GM23248 (cell line): ENCODE measurements at regions not wholly inside any gene's neighbourhood (a gene's known extent, or its start where the extent isn't known, plus 50 kb on each side); places are given as distances from the start of the nearest gene placed in this dataset.

ENCODE experiments used
- EZH2 ChIP-seq: fragments of 200-600 bp; sonication (generic); IDR thresholded peaks from 2 replicates; pipeline ENCODE4 v1.6.1; 2018; ENCODE audit warnings: antibody characterized with exemption, mild to moderate bottlenecking; ENCODE audit not compliant: insufficient read depth, poor library complexity, severe bottlenecking
- EZH2phosphoT487 ChIP-seq: fragments of 200-600 bp; sonication (generic); IDR thresholded peaks from 2 replicates; pipeline ENCODE4 v1.6.1; 2018; ENCODE audit warnings: antibody characterized with exemption, moderate library complexity, mild to moderate bottlenecking, low read depth; ENCODE audit not compliant: insufficient read depth

DNA sequence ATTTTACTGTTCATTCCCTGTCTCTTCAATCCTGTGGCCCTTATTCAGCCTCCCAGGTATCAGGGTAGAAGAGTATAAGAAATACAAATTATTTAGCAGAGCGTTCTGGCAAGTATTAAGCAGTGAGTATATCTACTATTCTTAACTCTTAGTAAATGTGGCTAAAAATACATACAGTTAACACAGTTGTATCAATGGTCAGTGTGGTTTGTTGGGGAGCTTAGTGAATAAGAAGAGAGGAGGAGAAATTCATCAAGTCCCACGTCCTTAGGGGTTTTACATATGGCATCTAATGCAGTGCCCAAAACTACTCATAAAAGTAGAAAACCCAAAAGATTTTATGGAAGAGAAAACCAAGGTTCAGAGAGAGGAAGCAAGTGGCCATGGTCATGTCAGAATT is 691.0 kb upstream of the SGCG start:
- TF ChIP-seq EZH2 (no peak), EZH2phosphoT487 (no peak)
